ENCODE measurements at regions not wholly inside any gene's neighbourhood (a gene's known extent, or its start where the extent isn't known, plus 50 kb on each side); places are given as distances from the start of the nearest gene placed in this dataset.
"Not testable (repeated sequence)": the region's sequence is repeated elsewhere in the genome, so short reads cannot be mapped to it uniquely, and the experiment has no call there.

- no peak for DNase-seq (ENCODE audit: extremely low read depth, low read depth)
- no peak for TF ChIP-seq CTCF (IDR thresholded peaks at IDR 0.05; ENCODE audit: low read depth, low read length)
Measured at GRCh38 chr6:2579804-2580570, 170.7 kb downstream of the MYLK4 start.

GRCh38 chr6:2579241-2579761, 171.4 kb downstream of the MYLK4 start:
- no peak for TF ChIP-seq CTCF (IDR thresholded peaks at IDR 0.05; ENCODE audit: low read depth, low read length)
- DNase-seq (ENCODE audit: extremely low read depth, low read depth): no peak

- DNase-seq (ENCODE audit: extremely low read depth, low read depth): no peak
- no peak for TF ChIP-seq CTCF (IDR thresholded peaks at IDR 0.05; ENCODE audit: low read depth, low read length)
Measured at GRCh38 chr6:2578767-2579166, 172.0 kb downstream of the MYLK4 start.

GRCh38 chr6:2576499-2576898, 174.2 kb downstream of the MYLK4 start:
- DNase-seq (ENCODE audit: extremely low read depth, low read depth): no peak
- no peak for TF ChIP-seq CTCF (IDR thresholded peaks at IDR 0.05; ENCODE audit: low read depth, low read length)

GRCh38 chr6:2575236-2575635, 175.5 kb downstream of the MYLK4 start:
- no peak for DNase-seq (ENCODE audit: extremely low read depth, low read depth)
- TF ChIP-seq CTCF (IDR thresholded peaks at IDR 0.05; ENCODE audit: low read depth, low read length): no peak

GRCh38 chr6:2569420-2569819, 181.3 kb downstream of the MYLK4 start:
- not testable (repeated sequence) for DNase-seq (ENCODE audit: extremely low read depth, low read depth)

- DNase-seq (ENCODE audit: extremely low read depth, low read depth): no peak
- no peak for TF ChIP-seq CTCF (IDR thresholded peaks at IDR 0.05; ENCODE audit: low read depth, low read length)
Measured at GRCh38 chr6:2566048-2566447, 184.7 kb downstream of the MYLK4 start.

- DNase-seq (ENCODE audit: extremely low read depth, low read depth): no peak
- TF ChIP-seq CTCF (IDR thresholded peaks at IDR 0.05; ENCODE audit: low read depth, low read length): no peak
Measured at GRCh38 chr6:2565499-2565898, 185.2 kb downstream of the MYLK4 start.

Measured in AG09319 (cell line).